NB4 (cell line): ENCODE measurements at regions not wholly inside any gene's neighbourhood (a gene's known extent, or its start where the extent isn't known, plus 50 kb on each side); places are given as distances from the start of the nearest gene placed in this dataset.
A peak's percentile ranks its signal among the peaks of the same experiment; 100 is the strongest.

ENCODE experiments used
- DNase-seq: peaks from one replicate; pipeline ENCODE4 v3.0.0; 2010; ENCODE audit warnings: low read depth
- H3K4me3 ChIP-seq: one replicate; pipeline ENCODE4 v1.5.1; 2011; ENCODE audit warnings: mild to moderate bottlenecking, low read depth, low read length, moderate library complexity
- MYC ChIP-seq: IDR thresholded peaks from 2 replicates; pipeline ENCODE4 v1.6.1; 2011; ENCODE audit warnings: low read depth, low read length
- POLR2A ChIP-seq: IDR thresholded peaks from 2 replicates; pipeline ENCODE4 v1.6.1; 2011; ENCODE audit warnings: mild to moderate bottlenecking; ENCODE audit not compliant: insufficient read length; ENCODE audit errors: extremely low read depth
- TF ChIP-seq, protein P1 (sequence below): IDR thresholded peaks from 2 replicates; pipeline ENCODE4 v1.6.1; 2011; ENCODE audit warnings: low read depth, low read length
- TF ChIP-seq, protein P2 (sequence below): IDR thresholded peaks from one replicate; pipeline ENCODE4 v1.5.1; 2012; ENCODE audit warnings: low read depth, low read length

DNA sequence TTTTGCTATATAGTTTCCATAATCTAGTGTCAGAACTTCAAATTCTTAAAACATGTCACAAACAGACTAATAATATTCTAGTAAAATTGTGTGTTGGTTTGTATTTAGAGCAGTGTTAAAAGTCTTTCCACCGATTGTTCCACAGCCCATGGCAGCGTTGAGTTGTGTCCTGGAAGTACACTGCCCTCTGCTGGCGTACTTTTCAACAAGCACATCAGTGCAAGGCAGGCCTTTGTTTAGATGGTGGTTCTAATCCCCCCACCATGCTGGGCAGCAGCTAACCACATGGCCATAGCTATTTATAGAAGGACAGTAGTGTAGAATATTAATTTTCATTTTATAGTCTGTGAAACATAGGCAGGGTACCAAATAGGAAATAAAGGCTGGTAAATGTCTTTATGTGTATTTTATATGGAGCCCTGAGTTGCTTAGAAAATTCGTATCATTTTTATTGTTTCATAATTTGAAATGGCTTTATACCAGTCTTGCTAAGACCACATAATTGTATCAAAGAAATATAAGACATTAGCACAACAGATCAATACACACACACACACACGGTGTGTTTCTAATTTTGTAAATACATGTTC is 235.4 kb downstream of the SEC23A start:
- peak; percentile 75 for DNase-seq
- no peak overlapping the region for H3K4me3 ChIP-seq
- TF ChIP-seq, protein P1, sequence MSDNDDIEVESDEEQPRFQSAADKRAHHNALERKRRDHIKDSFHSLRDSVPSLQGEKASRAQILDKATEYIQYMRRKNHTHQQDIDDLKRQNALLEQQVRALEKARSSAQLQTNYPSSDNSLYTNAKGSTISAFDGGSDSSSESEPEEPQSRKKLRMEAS: 0 out of 2 replicates have a peak, but pooled peaks have one; percentile 25
- TF ChIP-seq, protein P2, sequence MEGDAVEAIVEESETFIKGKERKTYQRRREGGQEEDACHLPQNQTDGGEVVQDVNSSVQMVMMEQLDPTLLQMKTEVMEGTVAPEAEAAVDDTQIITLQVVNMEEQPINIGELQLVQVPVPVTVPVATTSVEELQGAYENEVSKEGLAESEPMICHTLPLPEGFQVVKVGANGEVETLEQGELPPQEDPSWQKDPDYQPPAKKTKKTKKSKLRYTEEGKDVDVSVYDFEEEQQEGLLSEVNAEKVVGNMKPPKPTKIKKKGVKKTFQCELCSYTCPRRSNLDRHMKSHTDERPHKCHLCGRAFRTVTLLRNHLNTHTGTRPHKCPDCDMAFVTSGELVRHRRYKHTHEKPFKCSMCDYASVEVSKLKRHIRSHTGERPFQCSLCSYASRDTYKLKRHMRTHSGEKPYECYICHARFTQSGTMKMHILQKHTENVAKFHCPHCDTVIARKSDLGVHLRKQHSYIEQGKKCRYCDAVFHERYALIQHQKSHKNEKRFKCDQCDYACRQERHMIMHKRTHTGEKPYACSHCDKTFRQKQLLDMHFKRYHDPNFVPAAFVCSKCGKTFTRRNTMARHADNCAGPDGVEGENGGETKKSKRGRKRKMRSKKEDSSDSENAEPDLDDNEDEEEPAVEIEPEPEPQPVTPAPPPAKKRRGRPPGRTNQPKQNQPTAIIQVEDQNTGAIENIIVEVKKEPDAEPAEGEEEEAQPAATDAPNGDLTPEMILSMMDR: peak; percentile 73
- TF ChIP-seq POLR2A (no peak), MYC (no peak)

DNA sequence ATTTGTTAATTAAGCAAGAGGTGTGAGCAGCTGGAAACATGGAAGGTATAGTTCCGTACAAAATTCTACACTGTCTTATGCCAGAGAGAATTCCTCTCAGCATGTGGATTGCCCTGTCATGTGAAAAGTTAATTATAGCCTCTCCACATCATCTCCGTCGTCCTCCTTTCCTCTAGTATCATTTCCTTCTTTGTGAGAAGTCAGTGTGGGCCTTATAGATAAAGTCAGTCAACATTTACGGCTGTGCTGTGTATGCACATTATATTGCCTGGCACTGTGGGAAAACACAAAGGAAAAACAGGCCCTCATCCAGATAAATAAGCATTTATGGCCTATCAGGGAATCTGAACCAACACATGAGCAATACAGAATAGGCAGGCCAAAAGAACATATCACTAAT is 236.6 kb downstream of the SEC23A start:
- DNase-seq: no peak
- H3K4me3 ChIP-seq: no peak overlapping the region
- TF ChIP-seq, protein P1: no peak
- TF ChIP-seq POLR2A: no peak

DNA sequence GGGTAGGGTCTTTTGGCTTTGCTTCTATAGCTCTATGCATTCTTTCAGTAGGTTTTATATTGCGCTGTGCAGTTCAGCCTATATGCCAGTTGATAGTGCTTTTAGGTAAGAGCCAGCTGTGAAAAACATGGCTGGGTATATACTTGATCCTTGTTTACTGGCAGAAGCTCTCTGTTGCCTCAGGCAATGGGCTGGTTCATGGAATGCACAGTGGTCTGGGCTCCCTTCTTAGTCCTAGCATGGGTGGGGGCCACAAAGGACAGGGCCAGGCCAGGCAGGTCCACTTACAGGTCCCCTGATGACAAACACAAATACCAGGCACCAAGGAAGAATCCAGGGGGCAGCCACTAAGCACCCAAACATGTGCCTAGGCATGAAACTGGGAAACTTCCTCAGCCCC is 240.7 kb downstream of the SEC23A start:
- H3K4me3 ChIP-seq: no peak overlapping the region
- DNase-seq: no peak
- TF ChIP-seq, protein P1: no peak

GRCh38 chr14:38860530-38860929 is 242.5 kb downstream of the SEC23A start:
- TF ChIP-seq, protein P2: no peak
- TF ChIP-seq, protein P1: no peak
- TF ChIP-seq POLR2A: no peak
- no peak for TF ChIP-seq MYC
- DNase-seq: no peak
- H3K4me3 ChIP-seq: no peak overlapping the region

- no peak for TF ChIP-seq MYC
- TF ChIP-seq, protein P1: no peak
- TF ChIP-seq, protein P2: no peak
- DNase-seq: no peak
- H3K4me3 ChIP-seq: no peak overlapping the region
Observed at GRCh38 chr14:38856798-38857197, 246.2 kb downstream of the SEC23A start.

DNA sequence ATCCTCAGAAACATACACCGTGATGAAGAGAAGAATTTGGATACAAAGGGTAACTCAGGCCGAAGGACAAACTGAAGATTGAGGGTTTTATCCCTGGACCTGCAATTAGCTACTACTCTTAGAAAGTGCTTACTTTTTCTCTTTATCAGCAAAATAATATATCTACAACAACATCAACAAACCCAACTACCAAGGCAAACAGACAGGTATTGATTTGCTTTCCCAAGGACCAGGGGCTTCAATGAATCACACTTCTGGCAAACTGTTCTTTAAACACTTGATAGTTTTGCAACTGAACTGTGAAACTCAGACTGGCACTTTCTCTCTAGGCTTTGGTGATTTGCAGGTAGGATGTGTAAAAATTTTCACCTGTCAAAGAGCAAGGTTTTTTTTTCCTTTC is 247.5 kb downstream of the SEC23A start:
- no peak overlapping the region for H3K4me3 ChIP-seq
- no peak for DNase-seq
- TF ChIP-seq POLR2A (no peak), MYC (no peak)
- TF ChIP-seq, protein P1: no peak
- TF ChIP-seq, protein P2: no peak

GRCh38 chr14:38851111-38851510 is 251.9 kb downstream of the SEC23A start:
- DNase-seq: no peak
- H3K4me3 ChIP-seq: no peak overlapping the region
- TF ChIP-seq MYC: no peak
- TF ChIP-seq, protein P1: no peak
- TF ChIP-seq POLR2A: no peak
